ENCODE measurements at regions not wholly inside any gene's neighbourhood (a gene's known extent, or its start where the extent isn't known, plus 50 kb on each side); places are given as distances from the start of the nearest gene placed in this dataset.
"Not testable (repeated sequence)": the region's sequence is repeated elsewhere in the genome, so short reads cannot be mapped to it uniquely, and the experiment has no call there.

GRCh38 chr2:131584380-131584779 is 56.7 kb downstream of the CCDC74A start:
- intact Hi-C loops (cut with DNase I): no loop called here
- DNase-seq (ENCODE audit: missing footprints) (no peak), ATAC-seq (no peak)

GRCh38 chr2:131584940-131585339 is 57.3 kb downstream of the CCDC74A start:
- no peak for ATAC-seq
- no peak for DNase-seq (ENCODE audit: missing footprints)
- intact Hi-C loops (cut with DNase I): no loop called here

- intact Hi-C loops (cut with DNase I): no loop called here
- DNase-seq (ENCODE audit: missing footprints): no peak
- no peak for ATAC-seq
Observed at GRCh38 chr2:131588152-131588873, 60.6 kb downstream of the CCDC74A start.

DNA sequence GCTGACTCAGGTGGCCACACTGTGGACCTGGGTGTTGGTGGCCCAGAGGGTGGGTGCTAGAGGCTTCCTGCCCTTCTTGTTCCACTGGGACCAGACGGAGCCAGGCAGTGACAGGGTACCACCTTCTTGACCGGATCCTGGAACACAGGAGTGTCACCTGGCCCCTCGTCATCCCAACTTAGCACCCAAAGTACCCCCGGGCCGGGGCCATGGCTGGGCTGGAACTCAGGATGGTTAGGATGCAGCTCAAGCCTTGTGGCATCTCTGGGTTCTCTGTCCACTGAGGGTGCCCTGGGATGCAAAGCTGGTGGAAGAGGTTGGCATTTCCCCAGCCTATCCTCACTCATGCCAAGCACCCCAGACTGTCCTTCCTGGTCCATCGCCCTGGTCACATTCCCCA is 61.4 kb downstream of the CCDC74A start:
- DNase-seq (ENCODE audit: missing footprints); ATAC-seq; intact Hi-C loops (cut with DNase I): not testable (repeated sequence)

GRCh38 chr2:131590366-131590765 is 62.7 kb downstream of the CCDC74A start:
- intact Hi-C loops (cut with DNase I): no loop called here
- DNase-seq (ENCODE audit: missing footprints): no peak
- no peak for ATAC-seq

- intact Hi-C loops (cut with DNase I): no loop called here
- no peak for DNase-seq (ENCODE audit: missing footprints)
- no peak for ATAC-seq
Observed at GRCh38 chr2:131590896-131591295, 63.2 kb downstream of the CCDC74A start.

DNA sequence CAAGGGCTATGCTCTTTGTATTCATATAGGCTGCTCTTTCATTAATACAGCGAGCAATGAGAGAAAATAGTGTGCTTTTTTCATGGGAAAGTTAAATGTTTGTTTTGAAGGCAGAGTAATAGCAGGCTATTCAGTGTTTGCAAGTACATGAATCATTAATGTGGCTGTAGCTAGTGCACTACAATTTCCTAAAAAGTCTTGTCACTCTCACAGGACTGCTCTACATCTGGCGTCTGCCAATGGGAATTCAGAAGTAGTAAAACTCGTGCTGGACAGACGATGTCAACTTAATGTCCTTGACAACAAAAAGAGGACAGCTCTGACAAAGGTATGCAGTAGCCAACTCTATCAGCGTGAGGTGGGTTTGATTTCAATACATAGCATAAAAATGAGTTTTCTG is 68.9 kb downstream of the CCDC74A start:
- intact Hi-C loops (cut with DNase I); DNase-seq (ENCODE audit: missing footprints); ATAC-seq: not testable (repeated sequence)

GRCh38 chr2:131602444-131602843 is 74.8 kb downstream of the CCDC74A start:
- ATAC-seq; intact Hi-C loops (cut with DNase I); DNase-seq (ENCODE audit: missing footprints): not testable (repeated sequence)

GRCh38 chr2:131604652-131605051 is 77.0 kb downstream of the CCDC74A start:
- DNase-seq (ENCODE audit: missing footprints); intact Hi-C loops (cut with DNase I); ATAC-seq: not testable (repeated sequence)

DNA sequence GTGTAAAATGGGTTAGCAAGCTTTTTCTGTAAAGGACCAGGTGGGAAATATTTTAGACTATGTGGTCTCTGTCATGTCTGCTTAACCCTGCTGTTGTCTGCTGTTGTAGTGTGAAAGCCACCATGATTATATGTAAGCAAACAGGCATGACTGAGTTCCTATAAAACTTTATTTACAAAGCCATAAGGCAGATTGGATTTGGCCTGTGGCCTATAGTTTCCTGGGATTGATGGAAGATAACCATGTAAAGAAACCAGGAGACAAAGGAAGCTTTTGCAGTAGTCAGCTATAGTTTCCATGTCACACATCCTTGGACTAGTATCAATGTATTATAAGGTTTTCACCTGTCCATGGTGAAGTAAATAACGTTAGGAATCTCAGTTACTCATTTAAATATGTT is 78.7 kb downstream of the CCDC74A start:
- DNase-seq (ENCODE audit: missing footprints); ATAC-seq; intact Hi-C loops (cut with DNase I): not testable (repeated sequence)

GRCh38 chr2:131607056-131607455 is 79.4 kb downstream of the CCDC74A start:
- intact Hi-C loops (cut with DNase I); ATAC-seq; DNase-seq (ENCODE audit: missing footprints): not testable (repeated sequence)

GRCh38 chr2:131614539-131614938 is 86.9 kb downstream of the CCDC74A start:
- DNase-seq (ENCODE audit: missing footprints); ATAC-seq; intact Hi-C loops (cut with DNase I): not testable (repeated sequence)

DNA sequence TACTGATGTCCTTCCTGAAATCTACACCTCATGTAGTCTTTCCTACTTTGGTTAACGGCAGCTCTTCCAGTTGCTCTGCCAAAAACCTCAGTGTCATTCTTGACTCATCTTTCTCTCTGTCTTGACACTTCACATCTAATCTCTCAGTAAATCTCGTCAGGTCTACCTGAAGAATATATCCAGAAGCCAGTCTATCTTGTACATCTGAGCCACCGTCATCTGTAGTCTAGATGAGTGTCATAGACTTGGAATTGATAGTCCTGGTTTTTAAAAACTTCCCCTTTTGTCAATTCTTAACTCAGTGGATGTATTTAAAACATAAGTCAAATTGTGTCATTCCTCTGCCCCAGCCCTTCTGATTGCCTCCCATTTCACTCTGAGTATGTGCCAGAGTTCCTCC is 90.6 kb downstream of the CCDC74A start:
- DNase-seq (ENCODE audit: missing footprints); ATAC-seq; intact Hi-C loops (cut with DNase I): not testable (repeated sequence)

DNA sequence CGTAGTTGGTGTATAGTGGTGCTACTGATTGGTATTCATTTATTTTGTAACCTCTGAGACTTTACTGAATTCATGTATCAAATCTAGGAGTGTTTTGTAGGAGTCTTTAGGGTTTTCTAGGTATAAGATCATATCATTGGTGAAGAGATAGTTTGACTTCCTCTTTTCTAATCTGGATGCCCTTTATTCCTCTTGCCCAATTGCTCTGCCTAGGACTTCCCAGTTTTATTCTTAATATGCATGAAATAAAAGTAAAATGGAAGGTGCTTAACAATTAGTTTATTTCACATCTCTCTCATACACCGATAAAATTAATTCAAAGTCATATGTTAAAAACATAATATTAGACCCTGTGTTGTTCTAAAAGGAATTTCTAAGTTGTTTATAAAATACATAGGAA is 95.2 kb downstream of the CCDC74A start:
- ATAC-seq; intact Hi-C loops (cut with DNase I); DNase-seq (ENCODE audit: missing footprints): not testable (repeated sequence)

DNA sequence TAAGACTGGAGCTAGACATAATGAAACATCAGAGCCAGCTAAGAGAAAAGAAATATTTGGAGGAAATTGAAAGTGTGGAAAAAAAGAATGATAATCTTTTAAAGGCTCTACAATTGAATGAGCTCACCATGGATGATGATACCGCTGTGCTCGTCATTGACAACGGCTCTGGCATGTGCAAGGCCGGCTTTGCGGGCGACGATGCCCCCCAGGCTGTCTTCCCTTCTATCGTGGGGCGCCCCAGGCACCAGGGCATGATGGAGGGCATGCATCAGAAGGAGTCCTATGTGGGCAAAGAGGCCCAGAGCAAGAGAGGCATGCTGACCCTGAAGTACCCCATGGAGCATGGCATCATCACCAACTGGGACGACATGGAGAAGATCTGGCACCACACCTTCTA is 98.3 kb downstream of the CCDC74A start:
- intact Hi-C loops (cut with DNase I): not testable (repeated sequence)

GRCh38 chr2:131626565-131626964 is 98.9 kb downstream of the CCDC74A start:
- intact Hi-C loops (cut with DNase I); DNase-seq (ENCODE audit: missing footprints); ATAC-seq: not testable (repeated sequence)

More for the DNA sequence above, 98.3 kb downstream of the CCDC74A start:
- not testable (repeated sequence) for DNase-seq (ENCODE audit: missing footprints); ATAC-seq

GRCh38 chr2:131627777-131628176 is 100.1 kb downstream of the CCDC74A start:
- ATAC-seq; intact Hi-C loops (cut with DNase I); DNase-seq (ENCODE audit: missing footprints): not testable (repeated sequence)

- ATAC-seq; intact Hi-C loops (cut with DNase I); DNase-seq (ENCODE audit: missing footprints): not testable (repeated sequence)
Observed at GRCh38 chr2:131631648-131632047, 104.0 kb downstream of the CCDC74A start.

DNA sequence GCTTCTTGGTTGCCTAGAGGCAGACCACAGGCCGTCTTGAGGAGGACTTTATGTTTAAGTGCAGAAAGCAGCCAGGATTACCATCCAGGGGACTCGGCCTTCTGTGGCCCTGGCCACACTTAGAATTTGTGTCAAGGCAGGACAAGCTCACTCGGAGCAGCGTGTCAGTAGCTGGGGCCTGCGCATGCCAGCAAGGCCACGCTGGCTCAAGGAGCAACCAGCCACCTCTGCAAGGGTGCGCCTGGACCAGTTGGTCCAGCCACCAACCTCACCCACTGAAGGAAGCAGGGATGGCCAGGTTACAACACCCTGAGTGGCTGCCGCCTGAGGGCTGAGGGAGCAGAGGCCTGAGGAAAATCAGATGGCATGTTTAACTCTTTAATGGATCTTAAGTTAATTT is 105.7 kb downstream of the CCDC74A start:
- ATAC-seq; DNase-seq (ENCODE audit: missing footprints); intact Hi-C loops (cut with DNase I): not testable (repeated sequence)

Measured in Right ventricle myocardium inferior (tissue), 1 donor.